ENCODE measurements at regions not wholly inside any gene's neighbourhood (a gene's known extent, or its start where the extent isn't known, plus 50 kb on each side); places are given as distances from the start of the nearest gene placed in this dataset.
A peak's percentile ranks its signal among the peaks of the same experiment; 100 is the strongest.

DNA sequence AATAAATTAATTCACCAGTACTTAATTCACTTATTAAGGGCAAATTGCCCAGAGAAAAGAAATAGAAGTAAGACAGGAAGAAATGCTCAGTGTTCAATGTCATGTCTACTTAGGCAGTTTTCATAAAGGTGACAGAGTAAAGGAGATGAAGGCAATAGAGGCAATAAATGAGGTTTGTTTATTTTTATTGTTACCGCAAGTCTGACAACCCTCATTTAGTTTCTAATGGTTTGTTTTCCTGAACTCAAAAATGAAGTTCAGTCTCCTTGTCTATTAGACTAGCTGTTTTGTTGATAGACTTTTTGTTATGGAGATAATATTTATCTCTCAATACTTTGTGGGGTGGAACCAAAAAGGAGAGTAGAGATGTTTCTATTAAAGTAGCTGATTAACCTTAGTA lies 258.3 kb downstream of the C3orf38 start (continued):
- TF ChIP-seq ZBTB8A (tag by site-specific recombination; IDR thresholded peaks at IDR 0.05) (no peak), ZNF571 (tag by site-specific recombination; IDR thresholded peaks at IDR 0.05) (no peak)

DNA sequence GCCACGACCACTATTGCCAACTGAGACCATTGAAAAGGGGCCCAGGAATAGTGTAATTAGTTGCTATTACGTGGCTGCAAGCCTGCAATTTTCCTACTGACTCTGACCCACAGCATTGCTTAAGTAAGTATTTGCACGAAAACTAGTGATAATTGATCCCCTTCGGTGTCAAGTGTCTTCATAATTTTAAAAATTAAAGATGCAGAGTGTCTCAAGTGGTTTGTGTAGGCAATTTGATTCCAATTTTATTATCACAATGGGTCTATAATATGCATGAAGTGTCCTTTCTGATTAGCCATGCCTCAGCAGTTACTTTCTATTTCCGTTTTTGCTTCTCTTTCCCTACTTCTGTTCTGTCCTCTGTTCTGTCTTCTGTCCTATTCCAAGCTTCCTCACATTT lies 259.2 kb downstream of the C3orf38 start:
- ChIA-PET CTCF (interaction anchor here (0.7 kb wide), 1 partner anchor 140 kb away, joined by 4 read pairs; no protein-coding TSS in a partner anchor), POLR2A (no interaction called here)
- no peak overlapping the region; the same call in 1 of the 2 replicates for H3K27ac ChIP-seq (ENCODE audit: extremely low read depth, low read depth, low read length)
- H3K4me3 ChIP-seq (ENCODE audit: low read depth, low read length), result no peak overlapping the region
- H3K9me3 ChIP-seq (ENCODE audit: control insufficient read depth, insufficient read depth, low read depth, low read length), result no peaks in the 10 kb centered on the region
- no peaks in the 10 kb centered on the region for H3K36me3 ChIP-seq (ENCODE audit: control insufficient read depth in 2 of 2, insufficient read depth in 1 of 2, low read length in 2 of 2)
- peaks cover 3% of the 10 kb centered on the region; the same call in 1 of the 2 replicates for H3K4me1 ChIP-seq (ENCODE audit: control insufficient read depth, insufficient read depth, low read length)
- TF ChIP-seq IKZF3 (tag by site-specific recombination; IDR thresholded peaks at IDR 0.05), result peak; percentile 82
- peak; percentile 57 for TF ChIP-seq FEZF1 (tag by site-specific recombination; IDR thresholded peaks at IDR 0.05)
- TF ChIP-seq, protein P1, sequence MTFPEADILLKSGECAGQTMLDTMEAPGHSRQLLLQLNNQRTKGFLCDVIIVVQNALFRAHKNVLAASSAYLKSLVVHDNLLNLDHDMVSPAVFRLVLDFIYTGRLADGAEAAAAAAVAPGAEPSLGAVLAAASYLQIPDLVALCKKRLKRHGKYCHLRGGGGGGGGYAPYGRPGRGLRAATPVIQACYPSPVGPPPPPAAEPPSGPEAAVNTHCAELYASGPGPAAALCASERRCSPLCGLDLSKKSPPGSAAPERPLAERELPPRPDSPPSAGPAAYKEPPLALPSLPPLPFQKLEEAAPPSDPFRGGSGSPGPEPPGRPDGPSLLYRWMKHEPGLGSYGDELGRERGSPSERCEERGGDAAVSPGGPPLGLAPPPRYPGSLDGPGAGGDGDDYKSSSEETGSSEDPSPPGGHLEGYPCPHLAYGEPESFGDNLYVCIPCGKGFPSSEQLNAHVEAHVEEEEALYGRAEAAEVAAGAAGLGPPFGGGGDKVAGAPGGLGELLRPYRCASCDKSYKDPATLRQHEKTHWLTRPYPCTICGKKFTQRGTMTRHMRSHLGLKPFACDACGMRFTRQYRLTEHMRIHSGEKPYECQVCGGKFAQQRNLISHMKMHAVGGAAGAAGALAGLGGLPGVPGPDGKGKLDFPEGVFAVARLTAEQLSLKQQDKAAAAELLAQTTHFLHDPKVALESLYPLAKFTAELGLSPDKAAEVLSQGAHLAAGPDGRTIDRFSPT (tag by site-specific recombination; IDR thresholded peaks at IDR 0.05), result peak; percentile 42; the same call in 1 of the 2 replicates
- peak; percentile 39; the same call in 1 of the 2 replicates for TF ChIP-seq GLI2 (tag by site-specific recombination; IDR thresholded peaks at IDR 0.05; ENCODE audit: borderline replicate concordance, low read depth)
- TF ChIP-seq ZBTB20 (tag by site-specific recombination; IDR thresholded peaks at IDR 0.05), result peak; percentile 25; the same call in 1 of the 2 replicates
- TF ChIP-seq ZSCAN23 (tag by site-specific recombination; IDR thresholded peaks at IDR 0.05), result peak; percentile 33; the same call in 1 of the 2 replicates
- no peak for TF ChIP-seq ZNF138 (tag by site-specific recombination; IDR thresholded peaks at IDR 0.05; ENCODE audit: borderline replicate concordance)
- TF ChIP-seq ZEB2 (tag by site-specific recombination; IDR thresholded peaks at IDR 0.05), result 0 out of 2 replicates have a peak, but pooled peaks have one; percentile 40
- TF ChIP-seq, protein P2, sequence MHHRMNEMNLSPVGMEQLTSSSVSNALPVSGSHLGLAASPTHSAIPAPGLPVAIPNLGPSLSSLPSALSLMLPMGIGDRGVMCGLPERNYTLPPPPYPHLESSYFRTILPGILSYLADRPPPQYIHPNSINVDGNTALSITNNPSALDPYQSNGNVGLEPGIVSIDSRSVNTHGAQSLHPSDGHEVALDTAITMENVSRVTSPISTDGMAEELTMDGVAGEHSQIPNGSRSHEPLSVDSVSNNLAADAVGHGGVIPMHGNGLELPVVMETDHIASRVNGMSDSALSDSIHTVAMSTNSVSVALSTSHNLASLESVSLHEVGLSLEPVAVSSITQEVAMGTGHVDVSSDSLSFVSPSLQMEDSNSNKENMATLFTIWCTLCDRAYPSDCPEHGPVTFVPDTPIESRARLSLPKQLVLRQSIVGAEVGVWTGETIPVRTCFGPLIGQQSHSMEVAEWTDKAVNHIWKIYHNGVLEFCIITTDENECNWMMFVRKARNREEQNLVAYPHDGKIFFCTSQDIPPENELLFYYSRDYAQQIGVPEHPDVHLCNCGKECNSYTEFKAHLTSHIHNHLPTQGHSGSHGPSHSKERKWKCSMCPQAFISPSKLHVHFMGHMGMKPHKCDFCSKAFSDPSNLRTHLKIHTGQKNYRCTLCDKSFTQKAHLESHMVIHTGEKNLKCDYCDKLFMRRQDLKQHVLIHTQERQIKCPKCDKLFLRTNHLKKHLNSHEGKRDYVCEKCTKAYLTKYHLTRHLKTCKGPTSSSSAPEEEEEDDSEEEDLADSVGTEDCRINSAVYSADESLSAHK (tag by site-specific recombination; IDR thresholded peaks at IDR 0.05), result no peak; the same call in 1 of the 2 replicates
- no peak for TF ChIP-seq KLF7 (tag by site-specific recombination; IDR thresholded peaks at IDR 0.05; ENCODE audit: borderline replicate concordance)
- peak; percentile 58; the same call in 1 of the 2 replicates for TF ChIP-seq WT1 (tag by site-specific recombination; IDR thresholded peaks at IDR 0.05)
- TF ChIP-seq GLIS1 (tag by site-specific recombination; IDR thresholded peaks at IDR 0.05), result peak; percentile 28; the same call in 1 of the 2 replicates
- TF ChIP-seq, protein P3, sequence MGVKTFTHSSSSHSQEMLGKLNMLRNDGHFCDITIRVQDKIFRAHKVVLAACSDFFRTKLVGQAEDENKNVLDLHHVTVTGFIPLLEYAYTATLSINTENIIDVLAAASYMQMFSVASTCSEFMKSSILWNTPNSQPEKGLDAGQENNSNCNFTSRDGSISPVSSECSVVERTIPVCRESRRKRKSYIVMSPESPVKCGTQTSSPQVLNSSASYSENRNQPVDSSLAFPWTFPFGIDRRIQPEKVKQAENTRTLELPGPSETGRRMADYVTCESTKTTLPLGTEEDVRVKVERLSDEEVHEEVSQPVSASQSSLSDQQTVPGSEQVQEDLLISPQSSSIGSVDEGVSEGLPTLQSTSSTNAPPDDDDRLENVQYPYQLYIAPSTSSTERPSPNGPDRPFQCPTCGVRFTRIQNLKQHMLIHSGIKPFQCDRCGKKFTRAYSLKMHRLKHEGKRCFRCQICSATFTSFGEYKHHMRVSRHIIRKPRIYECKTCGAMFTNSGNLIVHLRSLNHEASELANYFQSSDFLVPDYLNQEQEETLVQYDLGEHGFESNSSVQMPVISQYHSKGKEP (tag by site-specific recombination; IDR thresholded peaks at IDR 0.05), result peak; percentile 82
- TF ChIP-seq BCL11A (tag by site-specific recombination; IDR thresholded peaks at IDR 0.05; ENCODE audit: low read depth), result peak; percentile 59; the same call in 1 of the 2 replicates
- peak; percentile 92 for TF ChIP-seq SP7 (tag by site-specific recombination; IDR thresholded peaks at IDR 0.05)
- TF ChIP-seq, protein P4, sequence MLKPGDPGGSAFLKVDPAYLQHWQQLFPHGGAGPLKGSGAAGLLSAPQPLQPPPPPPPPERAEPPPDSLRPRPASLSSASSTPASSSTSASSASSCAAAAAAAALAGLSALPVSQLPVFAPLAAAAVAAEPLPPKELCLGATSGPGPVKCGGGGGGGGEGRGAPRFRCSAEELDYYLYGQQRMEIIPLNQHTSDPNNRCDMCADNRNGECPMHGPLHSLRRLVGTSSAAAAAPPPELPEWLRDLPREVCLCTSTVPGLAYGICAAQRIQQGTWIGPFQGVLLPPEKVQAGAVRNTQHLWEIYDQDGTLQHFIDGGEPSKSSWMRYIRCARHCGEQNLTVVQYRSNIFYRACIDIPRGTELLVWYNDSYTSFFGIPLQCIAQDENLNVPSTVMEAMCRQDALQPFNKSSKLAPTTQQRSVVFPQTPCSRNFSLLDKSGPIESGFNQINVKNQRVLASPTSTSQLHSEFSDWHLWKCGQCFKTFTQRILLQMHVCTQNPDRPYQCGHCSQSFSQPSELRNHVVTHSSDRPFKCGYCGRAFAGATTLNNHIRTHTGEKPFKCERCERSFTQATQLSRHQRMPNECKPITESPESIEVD (tag by site-specific recombination; IDR thresholded peaks at IDR 0.05), result peak; percentile 64; the same call in 1 of the 2 replicates
- TF ChIP-seq, protein P5, sequence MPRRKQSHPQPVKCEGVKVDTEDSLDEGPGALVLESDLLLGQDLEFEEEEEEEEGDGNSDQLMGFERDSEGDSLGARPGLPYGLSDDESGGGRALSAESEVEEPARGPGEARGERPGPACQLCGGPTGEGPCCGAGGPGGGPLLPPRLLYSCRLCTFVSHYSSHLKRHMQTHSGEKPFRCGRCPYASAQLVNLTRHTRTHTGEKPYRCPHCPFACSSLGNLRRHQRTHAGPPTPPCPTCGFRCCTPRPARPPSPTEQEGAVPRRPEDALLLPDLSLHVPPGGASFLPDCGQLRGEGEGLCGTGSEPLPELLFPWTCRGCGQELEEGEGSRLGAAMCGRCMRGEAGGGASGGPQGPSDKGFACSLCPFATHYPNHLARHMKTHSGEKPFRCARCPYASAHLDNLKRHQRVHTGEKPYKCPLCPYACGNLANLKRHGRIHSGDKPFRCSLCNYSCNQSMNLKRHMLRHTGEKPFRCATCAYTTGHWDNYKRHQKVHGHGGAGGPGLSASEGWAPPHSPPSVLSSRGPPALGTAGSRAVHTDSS (tag by site-specific recombination; IDR thresholded peaks at IDR 0.05), result no peak
- TF ChIP-seq OSR2 (tag by site-specific recombination; IDR thresholded peaks at IDR 0.05), result peak; percentile 89
- no peak for TF ChIP-seq ZNF76 (tag by site-specific recombination; IDR thresholded peaks at IDR 0.05; ENCODE audit: borderline replicate concordance, low read depth)
- TF ChIP-seq ZNF843 (tag by site-specific recombination; IDR thresholded peaks at IDR 0.05), result peak; percentile 68
- no peak for TF ChIP-seq ZNF558 (tag by site-specific recombination; IDR thresholded peaks at IDR 0.05)
- 0 out of 2 replicates have a peak, but pooled peaks have one; percentile 35 for TF ChIP-seq KLF10 (tag by site-specific recombination; IDR thresholded peaks at IDR 0.05)
- no peak for TF ChIP-seq ZNF121 (tag by site-specific recombination; IDR thresholded peaks at IDR 0.05)
- TF ChIP-seq, protein P6, sequence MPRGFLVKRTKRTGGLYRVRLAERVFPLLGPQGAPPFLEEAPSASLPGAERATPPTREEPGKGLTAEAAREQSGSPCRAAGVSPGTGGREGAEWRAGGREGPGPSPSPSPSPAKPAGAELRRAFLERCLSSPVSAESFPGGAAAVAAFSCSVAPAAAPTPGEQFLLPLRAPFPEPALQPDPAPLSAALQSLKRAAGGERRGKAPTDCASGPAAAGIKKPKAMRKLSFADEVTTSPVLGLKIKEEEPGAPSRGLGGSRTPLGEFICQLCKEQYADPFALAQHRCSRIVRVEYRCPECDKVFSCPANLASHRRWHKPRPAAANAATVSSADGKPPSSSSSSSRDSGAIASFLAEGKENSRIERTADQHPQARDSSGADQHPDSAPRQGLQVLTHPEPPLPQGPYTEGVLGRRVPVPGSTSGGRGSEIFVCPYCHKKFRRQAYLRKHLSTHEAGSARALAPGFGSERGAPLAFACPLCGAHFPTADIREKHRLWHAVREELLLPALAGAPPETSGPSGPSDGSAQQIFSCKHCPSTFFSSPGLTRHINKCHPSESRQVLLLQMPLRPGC (tag by site-specific recombination; IDR thresholded peaks at IDR 0.05), result peak; percentile 49; the same call in 1 of the 2 replicates

Measured in HEK293 (cell line).